Activated CD4-positive, alpha-beta T cell treated with anti-CD3 and anti-CD28 coated beads, Interleukin-2, amount 50 U/mL, for 16 hours (primary cell): ENCODE measurements at regions not wholly inside any gene's neighbourhood (a gene's known extent, or its start where the extent isn't known, plus 50 kb on each side); places are given as distances from the start of the nearest gene placed in this dataset.
"Not testable (repeated sequence)": the region's sequence is repeated elsewhere in the genome, so short reads cannot be mapped to it uniquely, and the experiment has no call there.

Source experiments
- DNase-seq: peaks from one replicate; pipeline ENCODE4 v3.0.0-alpha.2; 2020

DNA sequence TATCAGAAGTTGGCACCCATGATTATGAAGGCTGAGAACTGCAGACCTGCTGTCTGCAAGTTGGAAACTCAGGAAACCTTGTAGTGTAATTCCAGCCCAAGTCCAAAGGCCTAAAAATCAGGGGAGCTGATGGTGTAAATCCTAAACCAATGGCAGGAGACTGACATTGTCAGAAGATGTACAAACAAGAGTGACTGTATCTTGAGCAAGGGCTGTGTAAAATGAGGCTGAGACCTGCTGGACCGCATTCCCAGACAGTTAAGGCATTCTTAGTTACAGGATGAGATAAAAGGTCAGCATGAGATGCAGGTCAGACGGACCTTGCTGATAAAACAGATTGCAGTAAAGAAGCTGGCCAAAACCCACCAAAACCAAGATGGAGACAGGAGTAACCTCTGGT lies 147.7 kb downstream of the COG6 start:
- no peak for DNase-seq

DNA sequence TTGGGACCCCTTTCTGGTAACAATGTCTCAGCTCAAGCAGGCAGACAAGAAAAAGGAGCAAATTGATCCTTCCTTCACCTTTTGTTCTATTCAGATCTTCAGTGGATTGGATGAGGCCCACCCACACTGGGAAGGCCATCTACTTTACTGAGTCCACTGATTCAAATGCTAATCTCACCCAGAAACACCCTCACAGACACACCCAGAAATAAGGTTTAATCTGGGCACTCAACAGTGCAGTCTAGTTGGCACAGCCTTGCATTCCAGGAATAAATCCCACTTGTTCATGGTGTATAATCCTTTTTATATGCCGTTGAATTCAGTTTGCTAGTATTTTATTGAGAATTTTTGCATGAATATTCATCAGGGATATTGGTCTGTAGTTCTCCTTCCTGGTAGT lies 148.4 kb downstream of the COG6 start:
- DNase-seq: no peak

DNA sequence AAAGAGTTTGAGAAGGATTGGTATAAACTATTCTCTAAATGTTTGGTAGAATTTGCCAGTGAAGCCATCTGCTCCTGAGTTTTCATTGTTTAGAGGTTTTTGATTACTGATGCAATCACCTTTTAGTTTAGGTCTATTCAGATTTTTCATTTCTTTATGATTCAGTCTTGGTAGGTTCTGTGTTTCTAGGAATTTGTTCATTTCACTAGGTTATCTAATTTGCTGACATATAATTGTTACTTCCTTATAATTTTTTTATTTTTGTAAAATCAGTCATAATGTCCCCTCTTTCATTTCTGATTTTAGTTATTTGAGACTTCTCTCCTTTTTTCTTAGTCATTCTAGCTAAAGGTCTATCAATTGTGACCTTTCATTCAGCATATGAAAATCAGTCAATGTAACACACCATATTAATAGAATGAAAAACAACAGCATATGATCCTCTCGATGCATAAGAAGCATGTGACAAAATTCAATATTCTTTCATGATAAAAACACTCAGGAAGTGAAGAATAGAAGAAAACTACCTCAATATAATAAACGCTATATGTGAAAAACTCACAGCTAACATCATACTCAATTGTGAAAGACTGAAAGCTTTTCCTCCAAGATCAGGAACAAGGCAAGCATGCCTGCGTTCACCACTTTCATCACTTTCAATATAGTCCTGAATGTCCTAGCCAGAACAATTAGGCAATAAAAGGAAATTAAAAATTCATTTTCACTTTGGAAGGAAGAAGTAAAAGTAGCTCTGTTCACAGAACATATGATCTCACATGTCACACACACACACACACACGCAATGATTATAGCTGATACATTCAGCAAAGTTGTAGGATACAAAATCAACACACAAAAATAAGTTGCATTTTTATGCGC lies 149.1 kb downstream of the COG6 start:
- peak; percentile 11 for DNase-seq

DNA sequence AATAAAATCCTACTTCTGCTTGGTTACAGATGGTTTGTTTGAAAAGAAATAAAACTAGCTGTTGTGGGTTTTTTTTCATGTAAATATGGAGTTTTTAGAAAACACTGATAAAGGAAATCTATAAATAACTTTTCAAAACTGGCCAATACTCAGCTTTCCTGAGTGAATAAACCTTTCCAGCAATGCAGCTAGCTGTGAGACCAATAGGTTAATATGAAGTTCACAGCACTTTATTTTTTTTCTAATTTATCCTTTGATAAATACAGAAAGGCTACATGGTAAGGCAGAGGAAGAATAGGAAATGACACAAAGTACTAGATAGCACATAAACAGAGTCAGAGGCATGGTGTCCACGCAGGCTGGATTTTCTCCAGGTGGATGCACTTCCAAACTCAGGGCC lies 154.0 kb downstream of the COG6 start:
- no peak for DNase-seq

DNA sequence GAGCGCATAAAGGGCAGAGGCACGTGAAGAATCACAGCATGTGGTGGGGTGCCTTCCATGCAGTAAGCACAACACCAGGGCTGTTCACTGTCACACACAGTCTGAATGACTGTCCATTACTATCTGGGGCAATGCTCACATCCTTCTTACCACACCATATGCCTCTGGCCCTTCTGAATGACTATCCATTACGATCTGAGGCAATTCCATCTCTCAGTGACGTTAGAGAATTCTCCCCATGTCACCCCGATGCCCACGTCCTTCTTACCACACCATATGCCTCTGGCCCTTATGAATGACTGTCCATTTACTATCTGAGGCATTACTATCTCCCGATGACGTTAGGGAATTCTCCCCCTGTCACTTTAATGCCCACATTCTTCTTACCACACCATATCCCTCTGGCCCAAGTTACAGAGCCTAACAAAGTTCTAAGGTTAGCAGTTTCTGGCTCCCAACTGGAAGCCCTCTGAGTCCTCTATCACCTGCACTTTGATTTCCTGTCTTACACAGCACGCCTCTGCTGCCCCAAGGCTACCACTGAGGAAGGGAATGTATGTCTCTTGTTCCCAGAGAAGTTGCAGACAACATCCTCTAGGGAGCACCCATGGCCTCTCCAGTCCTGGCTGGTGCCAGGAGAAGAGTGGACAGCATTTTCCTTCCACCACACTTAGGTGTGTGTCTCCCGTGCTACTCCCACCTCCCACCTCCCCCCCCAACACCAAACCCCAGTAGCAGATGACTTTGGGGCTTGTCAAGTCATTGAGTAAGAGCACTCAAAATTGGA lies 154.8 kb downstream of the COG6 start:
- no peak for DNase-seq

DNA sequence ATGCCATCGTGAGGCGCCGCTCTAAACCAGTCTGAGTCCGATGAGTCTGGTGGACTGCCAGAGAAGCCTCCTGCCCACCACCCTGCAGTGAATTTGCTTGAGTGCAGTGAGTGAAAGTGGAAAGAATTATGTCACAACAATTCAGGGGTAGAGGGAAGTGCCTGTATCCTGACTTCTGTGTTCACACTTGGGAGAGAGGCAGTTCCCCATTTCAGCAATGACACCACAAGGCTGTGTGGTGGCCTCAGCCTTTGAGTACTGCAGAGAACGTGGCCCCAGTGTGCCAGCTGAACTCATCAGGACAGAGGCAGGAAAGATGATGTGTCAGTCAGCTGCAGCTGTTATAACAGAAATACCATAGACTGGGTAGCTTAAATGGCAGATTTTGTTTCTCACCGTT lies 155.6 kb downstream of the COG6 start:
- no peak for DNase-seq

DNA sequence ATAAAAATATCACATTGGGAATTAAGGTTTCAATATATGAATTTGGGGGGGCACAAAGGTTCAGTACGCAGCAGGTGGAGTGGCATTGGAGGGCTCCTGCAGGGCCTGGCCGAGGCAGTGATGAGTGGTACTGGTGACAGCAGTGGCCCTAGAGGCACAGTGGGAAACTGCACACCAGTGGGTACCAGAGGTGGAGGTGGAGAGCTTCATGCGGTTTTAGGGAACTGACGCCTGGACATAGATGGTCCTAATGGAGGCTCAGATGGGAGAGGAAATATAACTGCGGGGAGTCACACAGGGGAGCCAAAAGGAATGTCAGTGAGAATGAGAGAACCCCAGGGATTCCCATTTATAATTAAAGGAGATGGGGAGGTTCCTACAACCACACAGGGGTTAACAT lies 156.2 kb downstream of the COG6 start:
- no peak for DNase-seq

DNA sequence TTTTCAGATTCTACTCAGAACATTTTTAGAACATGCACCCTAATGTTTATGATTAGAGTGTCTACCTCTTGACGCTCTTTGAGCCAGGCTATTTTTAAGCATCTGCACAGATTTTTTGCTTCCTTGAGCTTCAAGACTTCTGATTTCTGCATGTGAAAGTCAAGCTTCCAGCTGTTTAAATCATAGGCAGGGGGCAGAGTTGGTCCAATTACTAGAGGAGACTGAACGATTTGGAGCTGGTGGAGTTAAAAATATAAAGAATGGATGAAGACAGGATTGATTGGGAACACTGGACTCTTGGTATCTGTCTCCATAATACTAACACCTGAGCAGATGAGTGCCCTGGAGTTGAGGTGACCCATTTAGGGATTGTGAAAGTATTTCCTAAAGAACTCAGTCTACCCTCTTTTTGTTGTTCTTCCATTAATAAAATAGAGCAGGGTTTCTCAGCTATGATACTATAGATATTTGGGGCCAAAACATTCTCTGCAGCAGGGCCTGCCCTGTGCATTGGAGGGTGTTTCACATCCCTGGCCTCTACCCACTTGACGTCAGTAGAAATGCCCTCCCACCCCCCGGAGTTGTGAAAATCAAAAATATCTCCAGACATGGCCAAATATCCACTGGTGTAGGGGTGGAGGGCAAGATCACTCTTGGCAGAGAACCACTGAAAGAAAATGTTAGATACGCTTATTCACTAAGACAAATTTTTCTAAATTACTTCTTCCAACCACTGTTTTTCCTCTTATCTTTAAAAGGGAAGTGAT lies 160.1 kb downstream of the COG6 start:
- DNase-seq: no peak

DNA sequence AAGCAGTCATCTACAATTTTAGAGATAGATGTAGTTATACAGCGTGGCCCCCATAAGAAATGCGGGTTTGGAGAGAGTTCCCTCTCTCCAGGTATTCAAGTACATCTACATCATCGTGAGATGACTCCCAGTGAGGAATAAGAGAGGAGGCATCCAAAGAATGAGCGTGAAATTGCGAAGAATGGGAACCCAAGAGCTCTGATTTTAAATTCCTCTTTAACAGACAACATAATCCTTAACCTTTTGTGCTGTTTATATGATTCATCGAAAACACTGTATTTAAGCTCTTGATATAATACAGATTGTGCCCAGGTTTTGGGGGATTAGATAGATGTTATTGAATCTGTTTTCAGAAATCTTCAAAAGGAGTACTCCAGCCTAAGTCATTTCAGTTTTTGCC lies 161.5 kb downstream of the COG6 start:
- no peak for DNase-seq

DNA sequence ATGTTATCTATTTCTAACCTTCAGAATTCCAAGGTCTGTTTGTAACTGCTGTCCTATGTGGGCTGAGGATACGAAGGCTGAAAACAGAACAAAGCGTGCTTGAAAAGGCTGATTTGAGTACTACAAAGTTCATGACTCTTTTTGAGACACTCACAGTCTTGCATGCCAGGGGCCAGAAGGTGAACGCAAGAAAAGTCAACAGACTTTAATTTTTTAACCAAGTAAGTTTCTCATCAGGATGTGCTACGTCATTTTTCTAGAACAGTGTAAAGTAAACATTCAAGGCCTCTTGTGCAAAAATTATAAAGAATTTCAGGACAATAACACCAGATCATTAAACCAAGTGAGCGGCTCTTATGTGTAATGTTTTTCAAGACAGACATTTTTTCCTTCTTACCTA lies 163.5 kb downstream of the COG6 start:
- no peak for DNase-seq

DNA sequence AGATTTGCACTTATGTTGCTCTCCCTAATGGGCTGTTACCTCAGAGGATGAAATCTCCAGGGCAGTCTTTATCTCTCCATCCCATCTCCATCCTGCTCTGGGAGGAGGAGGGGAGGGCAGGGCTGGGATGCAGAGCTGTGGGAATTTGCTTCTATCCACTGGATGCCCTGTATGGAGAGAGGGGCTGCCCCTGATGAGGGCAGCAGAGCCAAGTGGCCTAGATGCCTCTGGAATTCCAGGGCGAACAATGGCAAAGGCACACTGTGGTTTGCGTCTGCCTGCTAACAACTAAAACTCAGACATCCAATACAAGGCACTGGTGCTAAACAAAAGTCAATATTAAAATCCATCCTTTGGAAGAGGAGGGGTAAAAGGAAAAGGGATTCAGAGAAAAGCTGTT lies 165.1 kb downstream of the COG6 start:
- no peak for DNase-seq

DNA sequence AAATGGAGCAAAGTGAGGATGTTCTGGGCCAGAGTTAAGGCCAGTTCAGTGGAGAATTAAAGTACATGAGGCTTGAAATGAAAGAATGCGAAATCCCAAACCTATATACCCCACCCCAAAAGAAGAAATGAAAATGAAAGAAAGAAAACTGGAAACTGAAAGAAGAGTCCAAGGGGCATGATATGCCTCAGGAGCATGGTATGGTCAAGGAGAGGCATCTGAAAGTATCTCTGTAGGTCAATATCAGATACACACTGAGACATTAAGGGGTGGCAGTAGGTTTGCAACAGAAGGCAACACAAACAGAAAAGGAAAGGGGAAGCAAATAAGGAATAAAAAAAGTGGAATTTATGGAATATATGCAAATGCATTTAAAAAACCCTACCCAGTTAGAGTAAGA lies 166.5 kb downstream of the COG6 start:
- no peak for DNase-seq

DNA sequence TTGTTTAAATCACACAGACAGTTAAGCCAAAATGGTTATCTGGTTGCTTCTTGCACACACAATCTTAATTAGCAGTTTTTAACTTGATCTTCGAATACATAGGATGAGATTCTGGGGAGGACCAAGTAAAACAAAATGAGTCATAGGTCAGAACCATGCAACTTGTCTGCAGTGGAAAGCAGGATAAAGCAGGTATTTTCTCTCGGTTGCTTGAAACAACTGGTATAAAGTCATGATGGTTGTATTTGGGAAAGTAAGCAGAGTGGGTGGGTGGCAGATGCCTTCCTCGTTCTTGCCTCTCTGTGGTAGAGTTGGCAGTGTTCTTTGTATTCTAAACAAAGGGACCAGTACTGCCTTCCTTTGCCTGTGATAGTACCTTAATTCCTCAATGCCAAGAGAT lies 167.0 kb downstream of the COG6 start:
- no peak for DNase-seq

DNA sequence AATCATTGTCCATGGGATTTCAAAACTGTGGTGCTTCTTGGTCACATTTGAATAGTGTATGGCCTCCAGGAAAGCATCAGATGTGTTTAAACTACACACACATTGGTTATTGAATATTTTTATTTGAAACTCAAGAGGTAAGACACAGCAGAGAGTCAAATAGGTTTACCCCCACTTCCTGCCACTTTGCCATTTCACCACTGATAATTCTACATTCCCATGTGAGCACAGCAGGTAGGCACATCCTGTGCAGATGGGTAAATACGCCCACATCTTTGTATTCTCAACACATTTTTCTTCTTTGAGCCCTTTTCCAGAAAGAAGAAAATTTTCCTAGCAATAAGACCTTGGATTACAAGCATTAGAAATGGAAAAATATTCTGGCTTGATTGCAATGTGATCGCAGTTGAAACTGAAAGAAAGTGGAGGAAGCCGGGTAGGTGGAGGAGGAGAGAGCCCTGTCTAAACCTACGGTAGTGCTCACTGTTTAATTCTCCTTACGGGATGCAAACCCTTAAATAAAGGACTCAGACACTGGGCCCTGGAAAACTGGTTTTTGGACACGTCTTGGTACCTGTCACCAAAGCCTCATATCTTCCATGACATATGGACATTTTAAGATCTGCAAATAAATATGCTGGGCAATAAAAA lies 167.7 kb downstream of the COG6 start:
- no peak for DNase-seq

DNA sequence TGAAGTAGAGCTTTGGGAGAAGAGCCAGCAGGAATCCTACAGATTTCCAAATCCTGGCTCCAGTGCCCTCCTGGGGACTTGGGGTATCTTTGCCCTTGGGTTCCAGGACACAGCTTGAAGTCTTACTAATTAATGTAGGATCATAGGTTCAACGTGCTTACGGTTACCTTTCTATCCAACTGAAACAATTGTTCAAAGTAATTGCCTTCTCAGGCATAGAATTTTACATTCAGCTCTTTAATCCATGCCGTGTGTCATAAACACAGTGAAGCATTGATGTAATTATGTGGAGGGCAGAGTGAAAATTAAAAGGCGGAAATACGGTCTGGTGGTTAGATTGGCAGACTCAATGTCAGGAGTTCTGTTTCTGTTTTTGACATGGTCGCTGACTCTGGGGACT lies 170.4 kb downstream of the COG6 start:
- DNase-seq: no peak

DNA sequence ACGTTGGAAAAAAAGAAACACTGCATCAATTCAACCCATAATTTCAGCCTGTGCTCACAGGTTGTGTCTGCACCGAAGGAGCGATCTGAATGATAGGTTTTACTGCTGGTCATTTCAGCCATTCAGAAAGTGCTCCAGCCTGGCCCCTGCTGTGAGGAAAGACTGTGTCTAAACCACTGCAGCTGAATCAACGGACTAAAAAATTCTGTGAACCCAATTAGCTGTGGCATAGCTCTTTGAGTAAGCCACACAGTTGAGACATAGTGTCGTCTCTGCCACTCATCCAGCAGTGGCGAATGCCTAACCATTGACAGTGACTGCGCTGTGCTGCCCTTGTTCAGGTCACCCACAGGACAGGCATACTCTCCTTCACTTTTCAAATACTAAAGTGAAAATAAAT lies 179.8 kb downstream of the COG6 start:
- no peak for DNase-seq

DNA sequence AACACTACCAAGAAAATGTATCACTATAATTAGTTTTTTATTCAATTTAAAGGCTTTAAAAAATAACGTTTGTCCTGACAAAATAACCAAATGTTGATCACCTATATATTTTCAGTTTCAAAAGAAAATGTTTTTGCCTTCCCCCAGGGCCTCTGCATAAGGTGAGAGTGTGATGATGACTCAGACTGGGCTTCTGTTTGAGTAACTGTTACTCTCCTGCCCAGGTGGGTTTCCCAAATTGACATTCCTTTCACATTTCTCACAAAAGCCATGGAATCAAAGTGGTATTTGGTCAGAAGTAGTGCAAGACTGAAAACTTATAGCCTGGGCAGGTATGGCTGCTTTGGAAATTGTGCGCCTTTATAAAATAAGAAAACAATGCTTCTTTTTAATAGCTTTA lies 180.6 kb downstream of the COG6 start:
- DNase-seq: peak; percentile 7

DNA sequence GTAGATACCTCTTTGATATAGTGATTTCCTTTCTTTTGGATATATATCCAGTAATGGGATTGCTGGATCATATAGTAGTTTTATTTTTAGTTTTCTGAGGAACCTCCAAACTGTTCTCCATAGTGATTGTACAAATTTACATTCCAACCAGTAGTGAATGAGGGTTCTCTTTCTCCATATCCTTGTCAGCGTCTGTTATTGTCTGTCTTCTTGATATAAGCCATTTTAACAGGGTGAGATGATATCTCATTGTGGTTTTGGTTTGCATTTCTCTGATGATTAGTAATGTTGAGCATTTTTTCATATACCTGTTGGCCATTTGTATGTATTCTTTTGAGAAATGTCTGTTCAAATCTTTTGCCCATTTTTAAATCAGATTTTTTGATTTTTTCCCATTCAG lies 182.4 kb downstream of the COG6 start:
- DNase-seq: not testable (repeated sequence)

DNA sequence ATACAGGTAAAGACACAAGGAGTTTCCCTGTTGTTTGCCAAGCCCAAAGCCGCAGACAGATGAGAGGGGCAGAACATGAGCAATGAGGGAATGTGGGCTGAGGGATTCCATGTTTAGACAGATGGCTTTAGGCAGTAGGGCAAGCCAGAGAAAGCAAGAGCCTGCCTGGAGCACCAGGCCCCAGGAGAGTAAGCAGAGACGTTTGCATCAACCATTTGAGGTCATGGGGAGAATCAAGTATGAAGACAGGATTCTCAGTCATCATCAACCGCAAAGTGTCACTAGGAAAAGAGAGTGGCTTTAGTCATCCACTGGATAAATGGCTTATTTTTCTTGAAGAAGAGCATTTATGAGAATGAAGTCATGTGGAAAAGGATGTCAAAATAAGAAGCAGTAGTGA lies 184.7 kb downstream of the COG6 start:
- no peak for DNase-seq

DNA sequence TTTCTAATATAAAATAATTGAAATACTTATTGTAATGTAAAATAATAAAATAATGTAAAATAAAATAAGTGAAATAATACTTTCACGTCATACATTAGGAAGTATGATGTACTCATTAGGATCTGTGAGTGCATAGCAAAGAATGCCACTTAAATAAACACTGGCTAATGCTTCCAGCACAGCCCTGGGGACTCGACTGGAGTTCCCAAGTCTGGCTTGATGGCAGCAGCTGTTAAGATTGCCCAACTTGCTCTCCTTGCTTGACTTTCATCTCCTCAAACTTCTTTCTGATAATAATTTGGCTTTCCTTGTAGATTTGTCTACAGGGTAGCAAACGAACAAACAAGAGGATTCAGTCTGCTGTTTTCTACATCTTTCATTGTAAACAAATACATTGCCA lies 191.9 kb downstream of the COG6 start:
- no peak for DNase-seq

DNA sequence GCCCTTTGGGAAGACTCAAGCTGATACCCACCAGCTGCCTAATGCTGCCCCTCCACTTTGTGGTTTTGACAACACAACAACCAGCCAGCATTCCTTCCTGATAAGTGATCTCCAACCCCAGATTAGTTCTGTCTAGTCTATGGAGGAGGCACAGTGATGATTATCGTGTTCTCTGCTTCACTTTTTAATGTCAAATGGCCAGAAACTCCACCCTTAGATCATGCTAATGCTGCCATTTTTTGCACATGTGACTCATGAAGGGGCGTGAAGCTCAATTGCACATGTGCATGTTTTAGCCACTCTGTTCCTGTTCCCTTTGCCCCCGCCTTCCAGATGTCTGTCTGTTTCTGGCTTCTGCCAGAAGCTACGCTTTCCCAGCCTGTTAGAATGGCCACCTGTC lies 199.8 kb downstream of the COG6 start:
- DNase-seq: no peak

DNA sequence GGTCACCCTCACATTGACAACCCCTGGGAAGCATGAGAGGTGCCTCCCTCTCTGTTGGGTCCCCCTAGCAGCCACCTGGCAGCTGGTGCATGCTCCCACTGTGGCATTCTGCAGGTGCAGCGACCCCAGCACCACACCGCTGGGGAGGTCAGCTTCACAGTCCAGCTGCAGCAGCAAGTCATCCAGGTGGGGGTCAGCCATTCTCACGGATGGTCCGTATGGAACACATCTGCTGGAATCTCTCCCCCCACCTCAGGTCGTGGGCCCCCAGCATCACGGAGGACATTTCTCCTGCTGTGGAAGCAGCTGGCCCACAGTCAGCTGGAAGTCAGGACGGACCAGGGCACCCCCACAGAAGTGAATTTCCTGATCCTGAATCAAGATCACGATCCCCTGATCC lies 201.3 kb downstream of the COG6 start:
- no peak for DNase-seq

DNA sequence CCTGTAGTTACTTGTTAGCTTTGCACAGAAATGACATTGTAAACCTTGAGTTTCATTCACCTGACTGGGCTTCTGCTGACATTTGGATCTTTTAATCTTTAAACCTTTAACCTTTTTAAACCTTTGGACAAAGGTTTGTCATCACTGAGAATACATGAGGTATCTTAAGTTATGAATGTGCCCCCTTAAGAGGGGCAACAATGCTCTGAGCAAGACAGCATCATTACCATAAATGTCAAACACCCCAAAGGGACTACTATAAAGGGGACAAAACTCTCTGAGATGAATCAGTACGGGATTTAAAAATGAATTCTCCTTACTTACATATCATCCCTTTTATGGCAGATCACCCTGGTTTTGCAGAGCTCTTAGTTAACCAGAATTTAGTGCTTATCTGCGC lies 203.3 kb downstream of the COG6 start:
- no peak for DNase-seq
